ENCODE measurements at regions not wholly inside any gene's neighbourhood (a gene's known extent, or its start where the extent isn't known, plus 50 kb on each side); places are given as distances from the start of the nearest gene placed in this dataset.

DNA sequence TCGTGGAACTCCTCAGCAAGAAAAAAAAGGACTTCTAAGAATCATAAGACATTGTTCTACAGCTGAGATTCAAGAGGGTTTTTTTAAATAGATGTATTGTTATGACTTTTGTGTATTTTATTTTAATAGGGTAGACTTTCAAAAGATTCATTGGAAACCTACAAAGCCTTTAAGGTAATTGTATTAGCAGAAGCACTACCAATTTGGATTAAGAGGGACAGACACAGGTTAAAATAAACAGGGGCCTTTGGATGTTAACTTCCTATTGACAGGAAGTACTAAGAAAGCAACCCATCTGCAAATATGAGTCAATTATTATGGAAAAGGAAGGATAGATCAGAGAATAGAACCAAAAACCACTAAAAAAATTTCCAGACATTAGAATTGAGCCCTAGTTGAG is 153.5 kb downstream of the HDGFL1 start:
- H3K4me2 ChIP-seq, result no peak overlapping the region
- ChIA-PET CTCF (no interaction called here), POLR2A (no interaction called here)
- H3K4me1 ChIP-seq, result no peaks in the 10 kb centered on the region
- no peak overlapping the region for H3K4me3 ChIP-seq
- ATAC-seq, result no peak
- WGBS (ENCODE audit: missing lambda C conversion rate), result 10% methylated on average over 1 of the region's 1 CpG
- DNase-seq (ENCODE audit: low read depth in 1 of 2, low spot score in 1 of 2), result no peak
- H3K9me3 ChIP-seq, result no peaks in the 10 kb centered on the region
- H3K27ac ChIP-seq, result no peak overlapping the region
- no peak for FAIRE-seq
- no peak for TF ChIP-seq TFCP2L1 (CRISPR knock-in tag; IDR thresholded peaks at IDR 0.05)
- TF ChIP-seq EP300 (IDR thresholded peaks at IDR 0.05), result no peak
- TF ChIP-seq USF2 (IDR thresholded peaks at IDR 0.05), result no peak
- TF ChIP-seq, protein P1, sequence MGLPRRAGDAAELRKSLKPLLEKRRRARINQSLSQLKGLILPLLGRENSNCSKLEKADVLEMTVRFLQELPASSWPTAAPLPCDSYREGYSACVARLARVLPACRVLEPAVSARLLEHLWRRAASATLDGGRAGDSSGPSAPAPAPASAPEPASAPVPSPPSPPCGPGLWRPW (IDR thresholded peaks at IDR 0.05), result no peak
- no peak for TF ChIP-seq MAFK (IDR thresholded peaks at IDR 0.05; ENCODE audit: partially characterized antibody)
- TF ChIP-seq RNF2 (IDR thresholded peaks at IDR 0.05; ENCODE audit: borderline replicate concordance, low read depth), result no peak
- no peak for TF ChIP-seq RARB (CRISPR knock-in tag; IDR thresholded peaks at IDR 0.05)
- no peak for TF ChIP-seq ELK1 (IDR thresholded peaks at IDR 0.05; ENCODE audit: low read depth, low read length)
- TF ChIP-seq JUN (IDR thresholded peaks at IDR 0.05), result no peak
- no peak for TF ChIP-seq ESRRA (IDR thresholded peaks at IDR 0.05; ENCODE audit: borderline replicate concordance, low read length)
- TF ChIP-seq, protein P2, sequence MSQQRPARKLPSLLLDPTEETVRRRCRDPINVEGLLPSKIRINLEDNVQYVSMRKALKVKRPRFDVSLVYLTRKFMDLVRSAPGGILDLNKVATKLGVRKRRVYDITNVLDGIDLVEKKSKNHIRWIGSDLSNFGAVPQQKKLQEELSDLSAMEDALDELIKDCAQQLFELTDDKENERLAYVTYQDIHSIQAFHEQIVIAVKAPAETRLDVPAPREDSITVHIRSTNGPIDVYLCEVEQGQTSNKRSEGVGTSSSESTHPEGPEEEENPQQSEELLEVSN (IDR thresholded peaks at IDR 0.05; ENCODE audit: borderline replicate concordance, low read depth), result no peak
- no peak for TF ChIP-seq HOXA7 (CRISPR knock-in tag; IDR thresholded peaks at IDR 0.05)
- no peak for TF ChIP-seq GATA3 (IDR thresholded peaks at IDR 0.05; ENCODE audit: borderline replicate concordance)
- TF ChIP-seq CBX8 (IDR thresholded peaks at IDR 0.05), result no peak
- no peak for TF ChIP-seq HMGXB4 (CRISPR knock-in tag; IDR thresholded peaks at IDR 0.05; ENCODE audit: borderline replicate concordance)
- TF ChIP-seq, protein P3, sequence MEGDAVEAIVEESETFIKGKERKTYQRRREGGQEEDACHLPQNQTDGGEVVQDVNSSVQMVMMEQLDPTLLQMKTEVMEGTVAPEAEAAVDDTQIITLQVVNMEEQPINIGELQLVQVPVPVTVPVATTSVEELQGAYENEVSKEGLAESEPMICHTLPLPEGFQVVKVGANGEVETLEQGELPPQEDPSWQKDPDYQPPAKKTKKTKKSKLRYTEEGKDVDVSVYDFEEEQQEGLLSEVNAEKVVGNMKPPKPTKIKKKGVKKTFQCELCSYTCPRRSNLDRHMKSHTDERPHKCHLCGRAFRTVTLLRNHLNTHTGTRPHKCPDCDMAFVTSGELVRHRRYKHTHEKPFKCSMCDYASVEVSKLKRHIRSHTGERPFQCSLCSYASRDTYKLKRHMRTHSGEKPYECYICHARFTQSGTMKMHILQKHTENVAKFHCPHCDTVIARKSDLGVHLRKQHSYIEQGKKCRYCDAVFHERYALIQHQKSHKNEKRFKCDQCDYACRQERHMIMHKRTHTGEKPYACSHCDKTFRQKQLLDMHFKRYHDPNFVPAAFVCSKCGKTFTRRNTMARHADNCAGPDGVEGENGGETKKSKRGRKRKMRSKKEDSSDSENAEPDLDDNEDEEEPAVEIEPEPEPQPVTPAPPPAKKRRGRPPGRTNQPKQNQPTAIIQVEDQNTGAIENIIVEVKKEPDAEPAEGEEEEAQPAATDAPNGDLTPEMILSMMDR (IDR thresholded peaks at IDR 0.05), result no peak
- TF ChIP-seq CHD4 (IDR thresholded peaks at IDR 0.05; ENCODE audit: borderline replicate concordance), result no peak
- TF ChIP-seq BHLHE40 (IDR thresholded peaks at IDR 0.05; ENCODE audit: low read depth, low read length), result no peak
- TF ChIP-seq SREBF2 (IDR thresholded peaks at IDR 0.05), result no peak
- TF ChIP-seq PBX3 (IDR thresholded peaks at IDR 0.05), result no peak

DNA sequence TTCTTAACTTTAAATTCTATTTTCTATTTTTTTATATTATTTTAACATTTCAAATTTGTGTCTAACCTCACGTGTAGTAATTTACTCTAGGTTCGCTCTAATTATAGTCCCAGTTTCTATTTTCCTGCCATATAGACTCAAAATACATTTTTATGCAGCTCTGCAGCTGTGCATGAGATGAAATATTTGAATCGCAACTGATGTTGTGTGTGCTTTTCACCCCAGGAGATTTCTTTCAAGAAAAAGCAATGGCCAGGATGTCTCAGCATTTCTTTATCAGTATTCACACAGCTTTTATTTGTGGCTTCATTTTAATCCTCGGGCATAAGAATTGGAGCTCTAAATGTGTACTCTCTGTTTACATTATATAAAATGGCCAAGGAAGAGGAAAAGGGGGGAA is 157.6 kb downstream of the HDGFL1 start:
- Histone ChIP-seq H3K4me3 (no peak overlapping the region), H3K27ac (no peak overlapping the region), H3K4me1 (no peaks in the 10 kb centered on the region), H3K9me3 (no peaks in the 10 kb centered on the region), H3K4me2 (no peak overlapping the region)
- TF ChIP-seq JUNB (IDR thresholded peaks at IDR 0.05) (no peak), TP53 (CRISPR knock-in tag; IDR thresholded peaks at IDR 0.05) (no peak)
- no peak for DNase-seq (ENCODE audit: low read depth in 1 of 2, low spot score in 1 of 2)
- no peak for FAIRE-seq
- 63% methylated on average over 4 of the region's 4 CpGs for WGBS (ENCODE audit: missing lambda C conversion rate)
- CTCF ChIA-PET, result no interaction called here
- POLR2A ChIA-PET, result no interaction called here
- ATAC-seq, result no peak

Data from A549 (cell line).